ENCODE measurements at regions not wholly inside any gene's neighbourhood (a gene's known extent, or its start where the extent isn't known, plus 50 kb on each side); places are given as distances from the start of the nearest gene placed in this dataset.

GRCh38 chr1:58136387-58136786 is 410.1 kb downstream of the OMA1 start:
- DNase-seq (ENCODE audit: low read depth in 2 of 2): no peak

- DNase-seq (ENCODE audit: low read depth in 2 of 2): no peak
These were observed 410.7 kb downstream of the OMA1 start for GRCh38 chr1:58135821-58136321.

- DNase-seq (ENCODE audit: low read depth in 2 of 2): no peak
These were observed 413.0 kb downstream of the OMA1 start for GRCh38 chr1:58133562-58133961.

- no peak for DNase-seq (ENCODE audit: low read depth in 2 of 2)
These were observed 423.5 kb downstream of the OMA1 start for GRCh38 chr1:58123051-58123450.

- DNase-seq (ENCODE audit: low read depth in 2 of 2): no peak
These were observed 426.6 kb downstream of the OMA1 start for GRCh38 chr1:58119971-58120370.

- DNase-seq (ENCODE audit: low read depth in 2 of 2): no peak
These were observed 430.2 kb downstream of the OMA1 start for GRCh38 chr1:58116284-58116683.

GRCh38 chr1:58109646-58110200 is 436.8 kb downstream of the OMA1 start:
- DNase-seq (ENCODE audit: low read depth in 2 of 2): no peak

GRCh38 chr1:58108783-58109182 is 437.7 kb downstream of the OMA1 start:
- DNase-seq (ENCODE audit: low read depth in 2 of 2): no peak

- DNase-seq (ENCODE audit: low read depth in 2 of 2): no peak
These were observed 438.6 kb downstream of the OMA1 start for GRCh38 chr1:58107943-58108342.

- DNase-seq (ENCODE audit: low read depth in 2 of 2): no peak
These were observed 441.6 kb downstream of the OMA1 start for GRCh38 chr1:58104960-58105359.

- DNase-seq (ENCODE audit: low read depth in 2 of 2): no peak
These were observed 449.8 kb downstream of the OMA1 start for GRCh38 chr1:58096714-58097113.

GRCh38 chr1:58095183-58095582 is 451.3 kb downstream of the OMA1 start:
- no peak for DNase-seq (ENCODE audit: low read depth in 2 of 2)

- DNase-seq (ENCODE audit: low read depth in 2 of 2): no peak
These were observed 452.3 kb downstream of the OMA1 start for GRCh38 chr1:58094221-58094620.

GRCh38 chr1:58090640-58091039 is 455.9 kb downstream of the OMA1 start:
- DNase-seq (ENCODE audit: low read depth in 2 of 2): no peak

GRCh38 chr1:58089898-58090534 is 456.5 kb downstream of the OMA1 start:
- DNase-seq (ENCODE audit: low read depth in 2 of 2): no peak

GRCh38 chr1:58084266-58084665 is 462.3 kb downstream of the OMA1 start:
- DNase-seq (ENCODE audit: low read depth in 2 of 2): no peak

GRCh38 chr1:58082596-58082995 is 463.9 kb downstream of the OMA1 start:
- no peak for DNase-seq (ENCODE audit: low read depth in 2 of 2)

GRCh38 chr1:58076258-58076657 is 470.3 kb downstream of the OMA1 start:
- no peak for DNase-seq (ENCODE audit: low read depth in 2 of 2)

- no peak for DNase-seq (ENCODE audit: low read depth in 2 of 2)
These were observed 471.3 kb downstream of the OMA1 start for GRCh38 chr1:58075188-58075578.

GRCh38 chr1:58072450-58072849 is 474.1 kb downstream of the OMA1 start:
- no peak for DNase-seq (ENCODE audit: low read depth in 2 of 2)

- DNase-seq (ENCODE audit: low read depth in 2 of 2): no peak
These were observed 479.4 kb downstream of the OMA1 start for GRCh38 chr1:58067082-58067481.

GRCh38 chr1:58065520-58065919 is 481.0 kb downstream of the OMA1 start:
- no peak for DNase-seq (ENCODE audit: low read depth in 2 of 2)

GRCh38 chr1:58064166-58064565 is 482.4 kb downstream of the OMA1 start:
- no peak for DNase-seq (ENCODE audit: low read depth in 2 of 2)

- no peak for DNase-seq (ENCODE audit: low read depth in 2 of 2)
These were observed 483.4 kb downstream of the OMA1 start for GRCh38 chr1:58063095-58063494.

Data from stimulated activated CD4-positive, alpha-beta T cell treated with anti-CD3 and anti-CD28 coated beads, Interleukin-1b, Interleukin-23, amount 100 ng/mL, for 1 hour (primary cell).